ENCODE measurements at regions not wholly inside any gene's neighbourhood (a gene's known extent, or its start where the extent isn't known, plus 50 kb on each side); places are given as distances from the start of the nearest gene placed in this dataset.

- TF ChIP-seq CTCF (conservative IDR thresholded peaks at IDR 0.05) (no peak), EZH2 (IDR thresholded peaks at IDR 0.05; ENCODE audit: low read depth) (no peak)
Measured at GRCh38 chr10:108052981-108053380, 888.5 kb upstream of the SORCS1 start.

All from PC-9 (cell line).